Heart right ventricle (tissue), 16 donors: ENCODE measurements at regions not wholly inside any gene's neighbourhood (a gene's known extent, or its start where the extent isn't known, plus 50 kb on each side); places are given as distances from the start of the nearest gene placed in this dataset.

Experiments
- ATAC-seq, 8 donors: fragments of 200-7000 bp; cut with Tn5 transposase; one replicate each; pipeline ENCODE4 v1.9.1; 2020; ENCODE audit warnings: mild to moderate bottlenecking in 8 of 8, moderate library complexity in 8 of 8, moderate number of reproducible peaks in 1 of 8
- DNase-seq, 2 donors: peaks; one replicate each; pipeline ENCODE4 v3.0.0-alpha.2; 2020
- H3K27ac ChIP-seq, 10 donors: fragments of 200-600 bp; sonication (generic) in 2 of 10; one replicate each; pipeline versions ENCODE4 v1.5.0 to v1.8.0; 2020 to 2022; ENCODE audit warnings: mild to moderate bottlenecking in 3 of 10
- H3K27me3 ChIP-seq, 7 donors: fragments of 200-600 bp; one replicate each; pipeline ENCODE4 v1.8.0; 2021 to 2022; ENCODE audit warnings: mild to moderate bottlenecking in 2 of 7
- H3K36me3 ChIP-seq, 9 donors: fragments of 200-600 bp; sonication (generic) in 1 of 9; one replicate each; pipeline versions ENCODE4 v1.5.0 to v1.8.0; 2020 to 2022; ENCODE audit warnings: mild to moderate bottlenecking in 2 of 9
- H3K4me1 ChIP-seq, 9 donors: fragments of 200-600 bp; sonication (generic) in 1 of 9; one replicate each; pipeline versions ENCODE4 v1.5.0 to v1.8.0; 2020 to 2022; ENCODE audit warnings: mild to moderate bottlenecking in 4 of 9
- H3K4me3 ChIP-seq, 10 donors: fragments of 200-600 bp; sonication (generic) in 2 of 10; one replicate each; pipeline versions ENCODE4 v1.5.0 to v1.8.0; 2020 to 2022; ENCODE audit warnings: mild to moderate bottlenecking in 7 of 10, moderate library complexity in 2 of 10
- H3K9me3 ChIP-seq, 11 donors: fragments of 200-600 bp in 10 of 11; sonication (generic) in 2 of 11; one replicate each; pipeline versions ENCODE4 v1.5.0 to v1.8.0; 2013 to 2022; ENCODE audit warnings: mild to moderate bottlenecking in 2 of 11, control low read depth in 1 of 11, moderate library complexity in 1 of 11
- WGBS, 2 donors: extraction: QIAGEN DNeasy Blood & Tissue Kit; methylation state at CpG; one replicate each; pipeline ENCODE4 v1.1.7; 2013; ENCODE audit warnings: inconsistent platforms in 1 of 2; 5-methylcytosine and 5-hydroxymethylcytosine counted together
- intact Hi-C, 10 donors: fragments of 100-400 bp; cut with DNase I; formaldehyde crosslinking; loops; one replicate each; pipeline versions ENCODE4 v1.11.1 to v1.14.2; 2022
- TF ChIP-seq, protein P1 (sequence below), 9 donors: fragments of 200-600 bp; sonication (generic) in 2 of 9; IDR thresholded peaks; one replicate each; pipeline versions ENCODE4 v1.5.0 to v1.8.0; 2021 to 2022; ENCODE audit warnings: antibody characterized with exemption in 9 of 9, mild to moderate bottlenecking in 5 of 9, moderate library complexity in 1 of 9
- donor health status: Arrhythmogenic right ventricular cardiomyopathy.
- donor health status: ischemic (EF 13 %, LVEDD 7.1; RV severe dilation, severe dysfunction).
- donor health status: healthy with polysubstance abuse.
- donor health status: DM: no; HTN: yes; CAD: no.
- donor health status: DM: no; HTN: no; CAD: no.
- donor health status: ischemic (EF 25% LVEDD 6.9; RV normal size, moderate dysfunction).
- donor health status: ischemic (EF 25% LVEDD 5.7; RV mildly dilated, moderate dysfunction).
- donor health status: healthy.
- donor health status: DM: yes; HTN: yes; CAD: no.
- donor health status: Ischemic cardiomyopathy.
- donor health status: ischemic (EF 35%, LVEDD 5.7; RV mildly dilated, moderate dysfunction).
- donor health status: nonischemic (EF 11% LVEDD 7.7; RV severe dilation, severe dysfunction).
- donor health status: DM: yes; HTN: yes; CAD: no.
- donor health status: PGD.
- donor health status: ischemic (EF 29% LVEDD 5.4; RV normal size, mild dysfunction).
- donor health status: nonischemic (EF 23%, LVEDD 6.1; RV moderate dilation, normal function).

DNA sequence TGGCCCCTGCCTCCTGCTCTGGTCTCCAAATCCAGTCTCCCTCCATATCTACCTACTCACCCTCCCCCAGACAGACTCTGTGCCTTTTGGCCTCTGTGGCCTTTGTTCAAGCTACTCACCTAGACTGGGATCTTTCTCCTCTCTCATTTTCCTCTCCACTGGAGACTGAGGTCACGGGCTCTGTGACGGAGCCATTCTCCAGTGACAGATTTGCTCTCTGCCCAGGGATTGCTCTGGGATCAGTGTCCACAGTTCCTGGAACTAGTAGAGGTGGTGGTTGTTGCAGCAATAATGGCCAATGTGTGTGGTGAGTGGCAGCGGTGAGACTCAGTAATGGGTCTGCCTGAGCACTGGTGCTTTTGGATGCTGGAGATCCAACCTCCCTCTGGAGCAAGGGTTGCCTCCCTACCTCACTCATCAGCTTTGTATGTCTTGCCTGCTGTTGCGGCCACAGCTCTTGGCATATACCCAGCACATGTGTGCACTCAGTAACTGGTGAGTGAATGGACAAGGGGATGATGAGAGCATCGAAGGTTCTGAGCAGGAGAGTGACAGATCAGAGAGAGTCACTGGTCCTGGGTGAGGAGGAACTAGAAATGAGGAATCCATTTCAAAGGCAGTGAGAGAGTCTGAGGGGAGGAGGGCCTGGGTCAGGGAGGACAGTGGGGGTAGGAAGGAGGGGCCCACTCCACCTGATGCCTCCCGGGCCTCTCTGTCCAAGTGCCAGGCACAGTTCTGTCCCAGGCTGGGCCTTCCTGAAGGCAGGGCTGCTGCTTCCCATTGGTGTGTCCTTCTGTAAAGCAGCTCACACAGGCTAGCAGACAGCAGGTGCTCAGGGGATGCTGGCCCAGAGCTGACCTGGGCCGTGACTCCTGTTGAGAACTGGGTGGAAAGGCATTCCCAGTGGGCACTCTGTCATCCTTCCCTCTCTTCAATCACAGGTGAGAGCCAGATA lies 96.5 kb upstream of the PITX1 start:
- ATAC-seq: no peak
- H3K27ac ChIP-seq: no peak overlapping the region
- 83 to 88% methylated on average over 7 of the region's 7 CpGs for WGBS, 2 donors
- TF ChIP-seq, protein P1, sequence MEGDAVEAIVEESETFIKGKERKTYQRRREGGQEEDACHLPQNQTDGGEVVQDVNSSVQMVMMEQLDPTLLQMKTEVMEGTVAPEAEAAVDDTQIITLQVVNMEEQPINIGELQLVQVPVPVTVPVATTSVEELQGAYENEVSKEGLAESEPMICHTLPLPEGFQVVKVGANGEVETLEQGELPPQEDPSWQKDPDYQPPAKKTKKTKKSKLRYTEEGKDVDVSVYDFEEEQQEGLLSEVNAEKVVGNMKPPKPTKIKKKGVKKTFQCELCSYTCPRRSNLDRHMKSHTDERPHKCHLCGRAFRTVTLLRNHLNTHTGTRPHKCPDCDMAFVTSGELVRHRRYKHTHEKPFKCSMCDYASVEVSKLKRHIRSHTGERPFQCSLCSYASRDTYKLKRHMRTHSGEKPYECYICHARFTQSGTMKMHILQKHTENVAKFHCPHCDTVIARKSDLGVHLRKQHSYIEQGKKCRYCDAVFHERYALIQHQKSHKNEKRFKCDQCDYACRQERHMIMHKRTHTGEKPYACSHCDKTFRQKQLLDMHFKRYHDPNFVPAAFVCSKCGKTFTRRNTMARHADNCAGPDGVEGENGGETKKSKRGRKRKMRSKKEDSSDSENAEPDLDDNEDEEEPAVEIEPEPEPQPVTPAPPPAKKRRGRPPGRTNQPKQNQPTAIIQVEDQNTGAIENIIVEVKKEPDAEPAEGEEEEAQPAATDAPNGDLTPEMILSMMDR (IDR thresholded peaks at IDR 0.05): no peak
- no peaks in the 10 kb centered on the region for H3K36me3 ChIP-seq
- peaks cover 0 to 36% (median 6%) of the 10 kb centered on the region in 7 donors for H3K27me3 ChIP-seq
- H3K4me3 ChIP-seq: no peak overlapping the region
- H3K4me1 ChIP-seq: no peaks in the 10 kb centered on the region
- intact Hi-C loops: no loop called here
- no peaks in the 10 kb centered on the region for H3K9me3 ChIP-seq
- DNase-seq: no peak

DNA sequence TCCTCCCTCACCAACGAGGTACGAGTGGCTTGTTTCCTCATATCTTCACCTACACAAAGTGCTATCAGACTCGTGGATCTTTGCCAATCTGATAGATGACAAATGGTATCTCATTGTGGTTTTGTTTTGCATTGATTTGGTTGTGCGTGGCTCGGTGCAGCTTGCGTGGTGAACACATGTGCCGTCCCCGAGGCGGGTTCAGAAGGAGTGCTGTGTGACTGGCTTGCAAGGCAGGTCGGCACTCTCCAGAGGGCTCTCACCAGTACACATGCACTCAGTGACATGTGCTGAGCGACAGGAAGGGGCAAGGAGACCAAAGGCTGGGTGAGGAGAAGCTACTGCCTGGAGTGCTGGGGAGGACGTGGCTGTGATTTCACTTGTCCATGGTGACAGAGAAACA lies 95.3 kb upstream of the PITX1 start:
- intact Hi-C loops: no loop called here

DNA sequence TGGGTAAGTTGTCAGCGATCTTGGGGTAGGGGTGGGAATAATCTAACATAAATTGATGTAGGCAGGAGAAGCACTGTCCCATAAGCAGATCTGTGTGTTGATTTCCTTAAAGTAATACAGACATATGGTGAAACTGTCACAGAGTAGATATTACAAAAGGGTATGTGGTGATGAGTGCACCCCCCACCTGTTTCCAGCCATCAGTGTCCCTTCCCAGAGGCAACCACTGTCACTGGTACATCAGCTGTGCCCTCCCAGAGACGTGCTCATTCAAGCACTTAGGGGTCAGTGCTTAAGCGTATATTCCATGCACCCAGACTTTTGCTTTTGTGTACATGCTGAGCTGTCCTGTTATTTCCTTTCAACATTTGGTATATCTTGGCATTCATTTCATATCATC lies 94.3 kb upstream of the PITX1 start:
- no peaks in the 10 kb centered on the region for H3K9me3 ChIP-seq
- no peaks in the 10 kb centered on the region for H3K4me1 ChIP-seq
- H3K36me3 ChIP-seq: no peaks in the 10 kb centered on the region
- no peak overlapping the region for H3K27ac ChIP-seq
- ATAC-seq: no peak
- TF ChIP-seq, protein P1 (IDR thresholded peaks at IDR 0.05): no peak
- no peak overlapping the region for H3K4me3 ChIP-seq
- WGBS, 2 donors: 89 to 97% methylated on average over 3 of the region's 3 CpGs
- no peak for DNase-seq
- intact Hi-C loops: no loop called here
- H3K27me3 ChIP-seq: peaks cover 0 to 19% (median 6%) of the 10 kb centered on the region in 7 donors

More for the DNA sequence above, 95.3 kb upstream of the PITX1 start:
- H3K9me3 ChIP-seq: no peaks in the 10 kb centered on the region
- no peaks in the 10 kb centered on the region for H3K36me3 ChIP-seq
- ATAC-seq (no peak), DNase-seq (no peak)
- peaks cover 0 to 25% (median 6%) of the 10 kb centered on the region in 7 donors for H3K27me3 ChIP-seq
- H3K27ac ChIP-seq: no peak overlapping the region
- TF ChIP-seq, protein P1 (IDR thresholded peaks at IDR 0.05): no peak
- no peaks in the 10 kb centered on the region for H3K4me1 ChIP-seq
- 51 to 61% methylated on average over 12 of the region's 12 CpGs for WGBS, 2 donors
- H3K4me3 ChIP-seq: no peak overlapping the region

DNA sequence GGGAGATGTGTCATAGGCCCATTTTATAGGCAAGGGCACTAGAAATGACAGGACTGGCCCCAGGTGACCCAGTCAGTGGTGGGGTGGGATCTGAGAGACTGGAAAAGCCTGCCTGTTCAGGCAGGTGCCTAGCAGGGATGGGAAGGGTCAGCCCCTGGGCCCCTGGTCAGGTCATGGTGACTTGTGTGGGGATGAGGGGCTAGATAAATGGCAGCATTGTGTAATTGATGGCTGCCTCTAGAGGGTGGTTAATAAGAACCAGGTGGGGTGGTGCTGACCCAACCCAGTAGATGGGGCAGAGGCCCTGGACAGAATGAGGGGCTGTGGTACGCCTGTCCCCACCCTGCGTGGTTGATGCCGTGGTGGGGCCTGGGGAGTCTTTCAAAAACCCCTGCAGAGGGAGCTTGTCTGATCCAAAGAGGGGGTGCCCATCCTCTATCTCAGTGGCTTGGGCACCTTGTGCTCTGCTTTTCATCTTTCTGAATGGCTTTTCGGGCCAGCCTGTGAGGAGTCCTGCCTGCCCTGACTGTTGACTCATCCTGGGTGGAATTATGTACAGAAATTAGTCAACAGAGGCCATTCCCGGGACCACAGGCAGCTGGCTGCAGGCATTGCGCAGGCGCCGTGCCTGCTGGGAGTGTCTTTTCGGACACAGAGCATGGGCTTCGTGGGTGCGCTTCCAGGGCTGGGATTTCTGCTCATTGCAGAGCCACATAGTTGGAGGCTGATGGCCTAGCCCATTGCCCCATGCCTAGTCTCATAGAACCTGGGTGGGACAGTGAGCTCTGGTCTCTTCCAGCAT lies 93.6 kb upstream of the PITX1 start:
- ATAC-seq (no peak), DNase-seq (no peak)
- TF ChIP-seq, protein P1 (IDR thresholded peaks at IDR 0.05): no peak
- Histone ChIP-seq H3K4me3 (no peak overlapping the region), H3K27me3 (peaks cover 0 to 24% (median 6%) of the 10 kb centered on the region in 7 donors), H3K36me3 (no peaks in the 10 kb centered on the region), H3K4me1 (no peaks in the 10 kb centered on the region), H3K27ac (no peak overlapping the region), H3K9me3 (no peaks in the 10 kb centered on the region)
- WGBS, 2 donors: 92 to 94% methylated on average over 11 of the region's 11 CpGs
- intact Hi-C loops: no loop called here
